Endothelial cell of umbilical vein (primary cell): ENCODE measurements at regions not wholly inside any gene's neighbourhood (a gene's known extent, or its start where the extent isn't known, plus 50 kb on each side); places are given as distances from the start of the nearest gene placed in this dataset.

ENCODE experiments used
- BruUV-seq: library from RNA; stranded (reverse); fragments of 400-500 nt; replicated peaks from 2 replicates; lab custom pipeline; 2021; lab: Mats Ljungman, UMichigan
- CTCF ChIA-PET: fragments of 300-600, 350-600 bp; sonication (Branson Sonifier 250); formaldehyde crosslinking; loops from one replicate; lab custom pipeline; 2021; ENCODE audit warnings: antibody characterized with exemption, inconsistent platforms; lab: Charles Lee
- POLR2A ChIA-PET: fragments of 300-600, 350-600 bp; sonication (Branson Sonifier 250); formaldehyde crosslinking; loops from one replicate; lab custom pipeline; 2021; ENCODE audit warnings: antibody characterized with exemption, inconsistent platforms; lab: Charles Lee
- DNase-seq: peaks from one replicate; pipeline ENCODE4 v3.0.0-alpha.2; 2011; ENCODE audit warnings: low read depth, low spot score
- FAIRE-seq: peaks from 2 replicates; lab custom pipeline; 2011; peaks lifted over from hg19 to GRCh38; lab: Jason Lieb, UNC
- H2AFZ ChIP-seq: 2 replicates; pipeline ENCODE4 v1.6.0; 2012; ENCODE audit warnings: low read depth, low read length, control low read depth, inconsistent platforms
- H3K27ac ChIP-seq: 2 replicates; pipeline ENCODE4 v1.5.1; 2011; ENCODE audit warnings: low read depth, mild to moderate bottlenecking, control low read depth, low read length, moderate library complexity; ENCODE audit not compliant: insufficient read depth
- H3K27me3 ChIP-seq, 2 experiments: 2 replicates each; pipeline versions ENCODE4 v1.6.0 to v1.6.1; 2011; ENCODE audit warnings: low read length in 2 of 2, mixed read lengths in 1 of 2; ENCODE audit not compliant: control insufficient read depth in 2 of 2, insufficient read depth in 2 of 2
- H3K36me3 ChIP-seq, 2 experiments: 2 replicates in 1 of 2; 3 replicates in 1 of 2; pipeline ENCODE4 v1.5.1; 2011; ENCODE audit warnings: low read length in 2 of 2, mild to moderate bottlenecking in 1 of 2, moderate library complexity in 1 of 2; ENCODE audit not compliant: control insufficient read depth in 2 of 2, insufficient read depth in 2 of 2; ENCODE audit errors: extremely low read depth in 1 of 2
- H3K4me1 ChIP-seq: 3 replicates; pipeline ENCODE4 v1.5.1; 2011; ENCODE audit warnings: mild to moderate bottlenecking, low read length; ENCODE audit not compliant: control insufficient read depth, insufficient read depth; ENCODE audit errors: extremely low read depth
- H3K4me2 ChIP-seq: 2 replicates; pipeline ENCODE4 v1.6.1; 2011; ENCODE audit warnings: low read length, control low read depth, mixed read lengths; ENCODE audit not compliant: insufficient read depth
- H3K4me3 ChIP-seq, 3 experiments: fragments of 200-600 bp in 1 of 3; sonication (generic), shearing (Covaris generic) in 1 of 3; replicated peaks in 1 of 3; 2 replicates each; pipeline ENCODE4 v1.5.1; 2011 to 2016; ENCODE audit warnings: control low read depth in 3 of 3, low read length in 3 of 3, mild to moderate bottlenecking in 2 of 3, inconsistent platforms in 1 of 3, low read depth in 1 of 3, moderate library complexity in 1 of 3; ENCODE audit not compliant: insufficient read depth in 1 of 3
- H3K79me2 ChIP-seq: 2 replicates; pipeline ENCODE4 v1.6.0; 2012; ENCODE audit warnings: low read length, inconsistent platforms; ENCODE audit not compliant: control insufficient read depth, insufficient read depth
- H3K9ac ChIP-seq: replicated peaks from 2 replicates; pipeline ENCODE3; 2011; ENCODE audit warnings: low read length, control low read depth; ENCODE audit not compliant: insufficient read depth; ENCODE audit errors: extremely low read depth
- H3K9me1 ChIP-seq: replicated peaks from 3 replicates; pipeline ENCODE4 v1.6.0; 2011; ENCODE audit warnings: mild to moderate bottlenecking, low read length; ENCODE audit not compliant: control insufficient read depth, insufficient read depth; ENCODE audit errors: extremely low read depth
- H3K9me3 ChIP-seq: replicated peaks from 2 replicates; pipeline ENCODE4 v1.5.1; 2012; ENCODE audit warnings: low read length, inconsistent platforms; ENCODE audit not compliant: control insufficient read depth, insufficient read depth
- H4K20me1 ChIP-seq: replicated peaks from 2 replicates; pipeline ENCODE3; 2011; ENCODE audit warnings: mild to moderate bottlenecking, low read length; ENCODE audit not compliant: control insufficient read depth, insufficient read depth; ENCODE audit errors: extremely low read depth
- CTCF ChIP-seq, 2 donors: IDR thresholded peaks; 1 replicate in 1 of 2; 2 replicates in 1 of 2; pipeline ENCODE4 v1.5.1; 2011; ENCODE audit warnings: low read length in 2 of 2, mild to moderate bottlenecking in 2 of 2, moderate library complexity in 2 of 2, control low read depth in 1 of 2, inconsistent platforms in 1 of 2, low read depth in 1 of 2; ENCODE audit not compliant: insufficient read depth in 1 of 2; ENCODE audit errors: extremely low read depth in 1 of 2
- EZH2 ChIP-seq: IDR thresholded peaks from 2 replicates; pipeline ENCODE4 v1.6.1; 2012; ENCODE audit warnings: borderline replicate concordance, low read depth, mild to moderate bottlenecking, moderate library complexity, low read length, inconsistent platforms; ENCODE audit not compliant: severe bottlenecking
- FOS ChIP-seq: IDR thresholded peaks from 2 replicates; pipeline ENCODE4 v1.6.1; 2011; ENCODE audit warnings: mild to moderate bottlenecking, low read length, moderate library complexity, borderline replicate concordance; ENCODE audit not compliant: insufficient read depth
- GATA2 ChIP-seq: IDR thresholded peaks from 2 replicates; pipeline ENCODE4 v1.7.0; 2011; ENCODE audit warnings: low read depth, mild to moderate bottlenecking, moderate library complexity, mixed read lengths, low read length; ENCODE audit not compliant: insufficient read length, insufficient read depth
- JUN ChIP-seq: IDR thresholded peaks from 2 replicates; pipeline ENCODE4 v1.6.1; 2011; ENCODE audit warnings: borderline replicate concordance, low read depth; ENCODE audit not compliant: insufficient read length, insufficient read depth
- MAX ChIP-seq: IDR thresholded peaks from 2 replicates; pipeline ENCODE4 v1.6.1; 2011; ENCODE audit not compliant: insufficient read depth, insufficient read length
- MYC ChIP-seq: IDR thresholded peaks from one replicate; pipeline ENCODE4 v1.6.1; 2011; ENCODE audit warnings: mild to moderate bottlenecking, low read depth, low read length
- POLR2A ChIP-seq: IDR thresholded peaks from 2 replicates; pipeline ENCODE4 v1.6.1; 2012; ENCODE audit warnings: low read depth, mild to moderate bottlenecking, control low read depth, low read length
- POLR2AphosphoS5 ChIP-seq: IDR thresholded peaks from 2 replicates; pipeline ENCODE4 v1.6.1; 2012; ENCODE audit warnings: low read depth, mild to moderate bottlenecking, control low read depth, low read length, moderate library complexity; ENCODE audit not compliant: insufficient read depth
- dilution Hi-C: fragments of 300-500 bp; cut with MboI; formaldehyde crosslinking; loops from one replicate; pipeline ENCODE4 v1.15.0; 2019; ENCODE audit warnings: low sequenced_read_pairs; ENCODE audit not compliant: extremely low pct_ligation_motif_present
- intact Hi-C: fragments of 100-400 bp; cut with micrococcal nuclease; formaldehyde crosslinking; loops from one replicate; pipeline ENCODE4 v1.10.0; 2022

GRCh38 chr3:166390303-166390702 is 553.1 kb upstream of the BCHE start:
- Histone ChIP-seq H4K20me1 (no peaks in the 10 kb centered on the region), H3K79me2 (no peaks in the 10 kb centered on the region), H3K4me2 (no peak overlapping the region), H3K4me1 (no peaks in the 10 kb centered on the region), H3K36me3 (no peaks in the 10 kb centered on the region), H3K27ac (no peak overlapping the region), H2AFZ (no peak overlapping the region), H3K9ac (no peak overlapping the region), H3K9me3 (peaks cover 2% of the 10 kb centered on the region), H3K27me3 (no peaks in the 10 kb centered on the region), H3K4me3 (no peak overlapping the region), H3K9me1 (no peaks in the 10 kb centered on the region)
- dilution Hi-C loops: no loop called here
- TF ChIP-seq POLR2AphosphoS5: no peak
- TF ChIP-seq CTCF (IDR thresholded peaks at IDR 0.05; ENCODE audit: extremely low read depth in 1 of 2, insufficient read depth in 1 of 2, low read depth in 1 of 2, low read length in 2 of 2): no peak
- TF ChIP-seq EZH2: no peak
- TF ChIP-seq POLR2A: no peak
- no peak for TF ChIP-seq JUN
- no peak for TF ChIP-seq MYC
- no peak for TF ChIP-seq FOS
- no peak for TF ChIP-seq GATA2
- TF ChIP-seq MAX: no peak
- ChIA-PET CTCF (no interaction called here), POLR2A (no interaction called here)
- no TSS peak for BruUV-seq
- DNase-seq (no peak), FAIRE-seq (no peak)
- intact Hi-C loops: no loop called here
